K562 (cell line): ENCODE measurements at regions not wholly inside any gene's neighbourhood (a gene's known extent, or its start where the extent isn't known, plus 50 kb on each side); places are given as distances from the start of the nearest gene placed in this dataset.
A peak's percentile ranks its signal among the peaks of the same experiment; 100 is the strongest.

Source experiments
- ATAC-seq: fragments of 200-7000 bp; cut with Tn5 transposase; 3 replicates; pipeline ENCODE4 v1.9.1; 2020; ENCODE audit warnings: moderate library complexity
- BruUV-seq: library from RNA; stranded (reverse); fragments of 400-500 nt; replicated peaks from 2 replicates; lab custom pipeline; 2021; lab: Mats Ljungman, UMichigan
- CTCF ChIA-PET: fragments of 300-600 bp; formaldehyde crosslinking; extraction: SDS; loops from one replicate; lab custom pipeline; 2021; ENCODE audit warnings: low intra/inter-chr PET ratio; lab: Yijun Ruan, JAX
- POLR2A ChIA-PET: fragments of 300-600, 350-650 bp; sonication (Branson Sonifier 250); formaldehyde crosslinking; extraction: SDS; loops from one replicate; lab custom pipeline; 2021; ENCODE audit warnings: antibody characterized with exemption, inconsistent platforms; lab: Yijun Ruan, JAX
- DNase-seq, 4 experiments: peaks; one replicate each; pipeline versions ENCODE4 v3.0.0 to v3.0.0-alpha.2; 2011 to 2018; ENCODE audit warnings: low spot score in 3 of 4, mixed read lengths in 3 of 4; ENCODE audit errors: extremely low read depth in 1 of 4
- FAIRE-seq: peaks from 2 replicates; lab custom pipeline; 2011; peaks lifted over from hg19 to GRCh38; lab: Jason Lieb, UNC
- H2AFZ ChIP-seq: 2 replicates; pipeline ENCODE4 v1.6.0; 2011; ENCODE audit warnings: low read depth, low read length, control low read depth, inconsistent platforms
- H3K27ac ChIP-seq: fragments of 200-600 bp; 3 replicates; pipeline ENCODE4 v1.8.0; 2011; ENCODE audit warnings: low read depth, mild to moderate bottlenecking, control low read depth, inconsistent platforms, low read length, moderate library complexity, mixed read lengths; ENCODE audit errors: extremely low read depth
- H3K27me3 ChIP-seq, 2 experiments: fragments of 300-600 bp in 1 of 2; 2 replicates in 1 of 2; 3 replicates in 1 of 2; pipeline versions ENCODE4 v1.6.0 to v1.8.0; 2011; ENCODE audit warnings: inconsistent platforms in 2 of 2, low read length in 2 of 2, mild to moderate bottlenecking in 1 of 2, mixed read lengths in 1 of 2, moderate library complexity in 1 of 2; ENCODE audit not compliant: control insufficient read depth in 2 of 2, insufficient read depth in 2 of 2
- H3K36me3 ChIP-seq: fragments of 300-600 bp; 3 replicates; pipeline ENCODE4 v1.8.0; 2011; ENCODE audit warnings: mild to moderate bottlenecking, low read length, inconsistent platforms; ENCODE audit not compliant: control insufficient read depth, insufficient read depth
- H3K4me1 ChIP-seq, 2 experiments: fragments of 200-600 bp in 1 of 2; replicated peaks in 1 of 2; 2 replicates in 1 of 2; 3 replicates in 1 of 2; pipeline versions ENCODE4 v1.5.1 to v1.8.0; 2011; ENCODE audit warnings: inconsistent platforms in 2 of 2, low read length in 2 of 2, mild to moderate bottlenecking in 1 of 2, mixed read lengths in 1 of 2, moderate library complexity in 1 of 2; ENCODE audit not compliant: control insufficient read depth in 2 of 2, insufficient read depth in 2 of 2
- H3K4me2 ChIP-seq: 2 replicates; pipeline ENCODE4 v1.6.1; 2011; ENCODE audit warnings: low read length, control low read depth, inconsistent platforms, mixed read lengths; ENCODE audit not compliant: insufficient read depth
- H3K4me3 ChIP-seq: fragments of 200-600 bp; sonication (generic), shearing (Covaris generic); 2 replicates; pipeline ENCODE4 v1.5.1; 2016; ENCODE audit warnings: control low read depth, inconsistent platforms
- H3K79me2 ChIP-seq: fragments of 200-600 bp; 3 replicates; pipeline ENCODE4 v1.8.0; 2011; ENCODE audit warnings: low read length, inconsistent platforms; ENCODE audit not compliant: control insufficient read depth, insufficient read depth
- H3K9ac ChIP-seq, 2 experiments: 2 replicates each; pipeline versions ENCODE4 v1.6.0 to v1.6.1; 2011; ENCODE audit warnings: low read depth in 2 of 2, low read length in 2 of 2, control low read depth in 1 of 2, inconsistent platforms in 1 of 2, mild to moderate bottlenecking in 1 of 2, mixed read lengths in 1 of 2; ENCODE audit not compliant: insufficient read depth in 1 of 2
- H3K9me1 ChIP-seq: one replicate; pipeline ENCODE4 v1.6.0; 2011; ENCODE audit warnings: inconsistent platforms, mild to moderate bottlenecking, low read length, moderate library complexity; ENCODE audit not compliant: control insufficient read depth, insufficient read depth
- H3K9me3 ChIP-seq: replicated peaks from 2 replicates; pipeline ENCODE4 v1.5.1; 2011; ENCODE audit warnings: low read depth, low read length, inconsistent platforms; ENCODE audit not compliant: control insufficient read depth, insufficient read depth
- H4K20me1 ChIP-seq: replicated peaks from 2 replicates; pipeline ENCODE4 v1.6.1; 2011; ENCODE audit warnings: low read length, inconsistent platforms, mixed read lengths; ENCODE audit not compliant: control insufficient read depth, insufficient read depth
- ARHGAP35 ChIP-seq: fragments of 450-650 bp; IDR thresholded peaks from 2 replicates; pipeline ENCODE4 v1.6.1; 2018; ENCODE audit not compliant: partially characterized antibody
- ARID2 ChIP-seq: fragments of 450-650 bp; IDR thresholded peaks from 2 replicates; pipeline ENCODE4 v1.6.1; 2017; ENCODE audit warnings: antibody characterized with exemption, mild to moderate bottlenecking
- ARNT ChIP-seq, 2 experiments: fragments of 450-650 bp; IDR thresholded peaks; 2 replicates each; pipeline ENCODE4 v1.6.1; 2016; ENCODE audit warnings: mild to moderate bottlenecking in 1 of 2
- DEAF1 ChIP-seq: fragments of 450-650 bp; formaldehyde crosslinking; IDR thresholded peaks from 2 replicates; pipeline ENCODE4 v1.4.0; 2020; ENCODE audit warnings: mild to moderate bottlenecking, moderate library complexity
- MYBL2 ChIP-seq, 2 experiments: fragments of 450-650 bp in 1 of 2; sonication (generic) in 1 of 2; formaldehyde crosslinking in 1 of 2; IDR thresholded peaks; 2 replicates each; pipeline versions ENCODE4 v1.6.1 to v1.8.1; 2017 to 2022; ENCODE audit warnings: borderline replicate concordance in 1 of 2, inconsistent platforms in 1 of 2, low read depth in 1 of 2, mild to moderate bottlenecking in 1 of 2, missing genetic modification reagents in 1 of 2, moderate library complexity in 1 of 2
- RAD21 ChIP-seq, 2 experiments: fragments of 250-450 bp in 1 of 2; fragments of 450-650 bp in 1 of 2; sonication (Bioruptor Pico) in 1 of 2; formaldehyde crosslinking in 1 of 2; IDR thresholded peaks in 1 of 2; conservative IDR thresholded peaks in 1 of 2; 2 replicates each; pipeline versions ENCODE4 v1.4.0 to v1.8.0; 2020 to 2022; ENCODE audit warnings: mild to moderate bottlenecking in 2 of 2, moderate library complexity in 1 of 2
- REST ChIP-seq, 2 experiments: fragments of 450-650 bp; formaldehyde crosslinking in 1 of 2; IDR thresholded peaks; 2 replicates each; pipeline versions ENCODE4 v1.4.0 to v1.6.1; 2014 to 2020; ENCODE audit warnings: mild to moderate bottlenecking in 2 of 2, borderline replicate concordance in 1 of 2, low read depth in 1 of 2
- RFX1 ChIP-seq: fragments of 450-650 bp; IDR thresholded peaks from 2 replicates; pipeline ENCODE4 v1.6.1; 2016; ENCODE audit warnings: mild to moderate bottlenecking, moderate library complexity
- SMC3 ChIP-seq: conservative IDR thresholded peaks from 2 replicates; pipeline ENCODE4 v1.6.1; 2011; ENCODE audit warnings: low read depth, low read length, improper control_type of control experiment; ENCODE audit not compliant: insufficient read depth
- TOE1 ChIP-seq, 2 experiments: fragments of 450-650 bp in 1 of 2; sonication (generic) in 1 of 2; formaldehyde crosslinking in 1 of 2; IDR thresholded peaks; 2 replicates each; pipeline versions ENCODE4 v1.7.1 to v1.8.0; 2016 to 2022; ENCODE audit warnings: borderline replicate concordance in 2 of 2, mild to moderate bottlenecking in 2 of 2, antibody characterized with exemption in 1 of 2, inconsistent platforms in 1 of 2, low read depth in 1 of 2, missing genetic modification reagents in 1 of 2, moderate library complexity in 1 of 2
- WGBS: fragments of 100-300 bp; shearing (Covaris generic); methylation state at CpG from one replicate; pipeline ENCODE4 v1.1.6; 2016; ENCODE audit warnings: low coverage, mixed read lengths; ENCODE audit not compliant: insufficient coverage; ENCODE audit errors: missing lambda C conversion rate; 5-methylcytosine and 5-hydroxymethylcytosine counted together
- in situ Hi-C: fragments of 300-500 bp; cut with MboI; formaldehyde crosslinking; loops from 4 replicates; pipeline ENCODE4 v1.15.0; 2018; ENCODE audit warnings: inconsistent platforms, mixed read lengths
- intact Hi-C: fragments of 100-400 bp; cut with micrococcal nuclease; formaldehyde crosslinking; loops from 2 replicates; pipeline ENCODE4 v1.14.2; 2022

GRCh38 chr14:59126714-59127436, 61.6 kb upstream of the DAAM1 start:
- ChIA-PET POLR2A (no interaction called here), CTCF (interaction anchor here (0.7 to 3.0 kb wide), 3 partner anchors 315 to 450 kb away, joined by 3 to 35 read pairs (median 4); no protein-coding TSS in a partner anchor)
- no peaks in the 10 kb centered on the region for H3K9me1 ChIP-seq
- H3K27me3 ChIP-seq: no peaks in the 10 kb centered on the region
- DNase-seq (peak; percentile 36 to 56 (median 53)), ATAC-seq (peak; percentile 89), FAIRE-seq (peak; percentile 93)
- no peaks in the 10 kb centered on the region for H3K79me2 ChIP-seq
- no peak overlapping the region for H3K4me3 ChIP-seq
- intact Hi-C loops: loop anchor here (1.0 to 10.0 kb wide), 3 partner anchors 317 to 768 kb away; partner anchors contain the start of gene CCDC175
- H3K27ac ChIP-seq: no peak overlapping the region
- no TSS peak for BruUV-seq
- no peaks in the 10 kb centered on the region for H3K4me1 ChIP-seq
- no peak overlapping the region for H3K9ac ChIP-seq
- H3K4me2 ChIP-seq: no peak overlapping the region
- WGBS: 0% methylated on average over 4 of the region's 4 CpGs
- no peak overlapping the region for H2AFZ ChIP-seq
- no peaks in the 10 kb centered on the region for H4K20me1 ChIP-seq
- in situ Hi-C loops: loop anchor here (5.0 to 10.0 kb wide), 2 partner anchors 315 to 448 kb away; partner anchors contain the start of gene CCDC175
- no peaks in the 10 kb centered on the region for H3K9me3 ChIP-seq
- H3K36me3 ChIP-seq: no peaks in the 10 kb centered on the region
- TF ChIP-seq ARID2 (peak; percentile 66; the same call in 1 of the 2 replicates), RFX1 (peak; percentile 48), ARNT (IDR thresholded peaks at IDR 0.05) (no peak), TOE1 (IDR thresholded peaks at IDR 0.05; ENCODE audit: borderline replicate concordance) (no peak), TOE1 (CRISPR knock-in tag; IDR thresholded peaks at IDR 0.05; ENCODE audit: borderline replicate concordance, low read depth) (no peak), REST (IDR thresholded peaks at IDR 0.05; ENCODE audit: borderline replicate concordance) (peak; percentile 80), REST (CRISPR knock-in tag; IDR thresholded peaks at IDR 0.05; ENCODE audit: low read depth) (no peak), DEAF1 (CRISPR knock-in tag) (peak; percentile 66), RAD21 (CRISPR knock-in tag; conservative IDR thresholded peaks at IDR 0.05 in 1 of 2, IDR thresholded peaks at IDR 0.05 in 1 of 2) (peak; percentile 84 to 88), SMC3 (peak; percentile 63), MYBL2 (IDR thresholded peaks at IDR 0.05; ENCODE audit: low read depth) (no peak), MYBL2 (CRISPR knock-in tag; IDR thresholded peaks at IDR 0.05; ENCODE audit: borderline replicate concordance) (no peak), ARHGAP35 (no peak)
